Vagina (tissue), 2 donors: ENCODE measurements at regions not wholly inside any gene's neighbourhood (a gene's known extent, or its start where the extent isn't known, plus 50 kb on each side); places are given as distances from the start of the nearest gene placed in this dataset.

Experiments
- DNase-seq, 2 donors: peaks; one replicate each; pipeline ENCODE4 v3.0.0-alpha.2; 2017; ENCODE audit errors: extremely low spot score in 2 of 2
- H3K27ac ChIP-seq: fragments of 200-600 bp; sonication (generic); one replicate; pipeline ENCODE4 v1.5.1; 2019
- H3K27me3 ChIP-seq: fragments of 200-600 bp; sonication (generic); one replicate; pipeline ENCODE4 v1.5.1; 2019
- H3K36me3 ChIP-seq, 2 donors: fragments of 200-600 bp; sonication (generic); one replicate each; pipeline ENCODE4 v1.5.1; 2017 to 2019
- H3K4me1 ChIP-seq: fragments of 200-600 bp; sonication (generic); one replicate; pipeline ENCODE4 v1.5.1; 2019
- H3K4me3 ChIP-seq, 2 donors: fragments of 200-600 bp; sonication (generic); 1 replicate in 1 of 2; 2 replicates in 1 of 2; pipeline ENCODE4 v1.5.1; 2016 to 2019
- H3K9me3 ChIP-seq: fragments of 200-600 bp; sonication (generic); one replicate; pipeline ENCODE4 v1.5.1; 2019
- CTCF ChIP-seq, 3 experiments: fragments of 450-650 bp in 2 of 3; fragments of 200-600 bp in 1 of 3; sonication (generic) in 1 of 3; IDR thresholded peaks; one replicate each; pipeline ENCODE4 v1.5.1; 2017 to 2019; ENCODE audit warnings: antibody characterized with exemption in 3 of 3, mild to moderate bottlenecking in 2 of 3, moderate library complexity in 2 of 3
- POLR2A ChIP-seq, 2 donors: fragments of 450-650 bp; IDR thresholded peaks; one replicate each; pipeline ENCODE4 v1.6.1; 2017; ENCODE audit warnings: antibody characterized with exemption in 2 of 2, mild to moderate bottlenecking in 2 of 2, moderate library complexity in 2 of 2
- POLR2AphosphoS5 ChIP-seq, 2 donors: sonication (generic); formaldehyde crosslinking; IDR thresholded peaks; one replicate each; pipeline ENCODE4 v1.9.0; 2017; ENCODE audit warnings: antibody characterized with exemption in 2 of 2, mild to moderate bottlenecking in 2 of 2, low read depth in 1 of 2; ENCODE audit not compliant: insufficient read depth in 1 of 2
- intact Hi-C: fragments of 100-400 bp; cut with DNase I; formaldehyde crosslinking; loops from one replicate; pipeline ENCODE4 v1.15.1; 2023

DNA sequence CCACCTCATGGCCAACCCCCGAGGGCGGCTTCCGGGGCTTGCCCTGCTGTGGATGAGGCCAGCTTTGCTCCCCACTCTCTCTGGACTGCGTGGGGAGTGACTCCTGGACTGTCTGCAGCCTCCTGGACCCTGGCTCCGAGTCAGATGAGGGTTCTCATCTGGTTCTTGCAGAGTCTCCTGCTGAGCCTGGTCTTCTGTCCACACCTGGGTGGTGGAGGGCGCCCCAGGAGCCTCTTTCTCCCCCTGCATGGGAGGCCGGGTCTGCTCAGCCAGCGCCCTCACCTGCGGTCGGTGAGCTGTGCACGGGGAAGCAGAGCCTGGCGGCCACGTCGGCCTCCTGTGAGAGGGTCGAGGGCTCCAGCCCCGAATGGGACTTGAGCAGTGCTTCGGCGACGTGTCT is 78.3 kb downstream of the RTP5 start:
- peaks cover 10% of the 10 kb centered on the region for H3K4me1 ChIP-seq
- TF ChIP-seq POLR2AphosphoS5 (IDR thresholded peaks at IDR 0.05; ENCODE audit: insufficient read depth in 1 of 2, low read depth in 1 of 2) (no peak), CTCF (IDR thresholded peaks at IDR 0.05) (no peak), POLR2A (IDR thresholded peaks at IDR 0.05) (no peak)
- H3K27me3 ChIP-seq, result no peaks in the 10 kb centered on the region
- H3K9me3 ChIP-seq, result no peaks in the 10 kb centered on the region
- intact Hi-C loops, result no loop called here
- no peaks in the 10 kb centered on the region for H3K36me3 ChIP-seq
- no peak overlapping the region for H3K27ac ChIP-seq
- DNase-seq, result no peak
- no peak overlapping the region for H3K4me3 ChIP-seq

DNA sequence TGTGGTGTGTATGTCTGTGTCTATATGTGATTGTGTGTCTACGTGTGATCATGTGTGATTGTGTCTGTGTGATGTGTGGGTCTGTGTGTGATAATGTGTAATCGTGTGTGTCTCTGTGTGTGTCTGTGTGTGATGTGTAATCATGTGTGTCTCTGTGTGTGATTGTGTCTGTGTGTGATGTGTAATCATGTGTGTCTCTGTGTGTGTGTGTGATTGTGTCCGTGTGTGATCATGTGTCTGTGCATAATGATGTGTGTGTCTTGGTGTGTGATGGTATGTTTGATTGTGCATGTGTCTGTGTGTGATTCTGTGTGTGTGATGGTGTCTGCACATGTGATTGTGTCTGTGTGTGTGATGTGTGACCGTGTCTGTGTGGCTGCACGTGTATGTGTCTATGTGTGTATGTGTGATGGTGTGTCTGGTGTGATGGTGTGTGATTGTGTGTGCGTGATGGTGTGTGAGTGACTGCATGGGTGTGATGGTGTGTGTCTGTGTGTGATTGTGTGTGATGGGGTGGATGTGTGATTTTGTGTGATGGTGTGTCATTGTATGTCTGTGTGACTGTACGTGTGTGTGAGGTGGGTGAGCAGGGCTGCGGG is 78.9 kb downstream of the RTP5 start:
- DNase-seq, result no peak
- Histone ChIP-seq H3K4me1 (peaks cover 10% of the 10 kb centered on the region), H3K4me3 (no peak overlapping the region), H3K36me3 (no peaks in the 10 kb centered on the region), H3K27me3 (no peaks in the 10 kb centered on the region), H3K9me3 (no peaks in the 10 kb centered on the region), H3K27ac (no peak overlapping the region)
- intact Hi-C loops, result no loop called here
- TF ChIP-seq CTCF (IDR thresholded peaks at IDR 0.05), result no peak

- no peaks in the 10 kb centered on the region for H3K27me3 ChIP-seq
- H3K27ac ChIP-seq, result no peak overlapping the region
- H3K36me3 ChIP-seq, result no peaks in the 10 kb centered on the region
Observed at GRCh38 chr2:241948901-241949735, 79.6 kb downstream of the RTP5 start.

DNA sequence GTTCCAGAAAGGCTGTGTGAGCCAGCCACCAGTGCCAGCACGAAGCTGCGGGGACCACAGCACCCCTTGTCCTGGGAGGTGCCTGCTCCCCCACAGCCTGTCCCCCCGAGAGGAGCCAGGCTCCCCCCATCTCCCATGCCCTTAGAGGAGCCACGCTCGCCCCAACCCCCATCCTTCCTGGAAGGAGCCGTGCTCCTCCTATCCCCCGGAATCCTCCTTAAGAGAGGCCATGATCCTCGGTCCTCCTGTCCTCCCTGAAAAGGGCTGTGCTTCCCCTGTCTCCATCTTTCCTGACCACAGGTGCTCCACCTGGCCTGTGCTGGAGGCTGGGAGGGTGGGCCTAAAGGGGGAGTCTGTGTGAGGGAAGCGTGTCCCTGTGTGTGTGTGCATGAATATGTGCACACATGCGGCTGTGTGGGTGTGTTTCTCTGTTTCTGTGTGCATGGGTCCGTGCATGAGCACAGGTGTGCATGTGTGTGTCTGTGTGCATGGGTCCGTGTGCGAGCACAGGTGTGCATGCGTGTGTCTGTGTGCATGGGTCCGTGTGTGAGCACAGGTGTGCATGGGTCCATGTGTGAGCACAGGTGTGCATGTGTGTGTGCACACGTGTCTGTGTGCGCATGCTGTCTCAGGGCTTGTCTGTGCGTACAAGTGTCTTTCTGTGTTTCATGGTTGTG is 80.3 kb downstream of the RTP5 start:
- no peaks in the 10 kb centered on the region for H3K27me3 ChIP-seq

More at GRCh38 chr2:241948901-241949735, 79.6 kb downstream of the RTP5 start:
- H3K9me3 ChIP-seq, result no peaks in the 10 kb centered on the region
- intact Hi-C loops, result no loop called here
- no peak for DNase-seq
- TF ChIP-seq POLR2A (IDR thresholded peaks at IDR 0.05), result no peak
- no peak for TF ChIP-seq POLR2AphosphoS5 (IDR thresholded peaks at IDR 0.05; ENCODE audit: insufficient read depth in 1 of 2, low read depth in 1 of 2)
- TF ChIP-seq CTCF (IDR thresholded peaks at IDR 0.05), result no peak
- no peak overlapping the region for H3K4me3 ChIP-seq
- peaks cover 10% of the 10 kb centered on the region for H3K4me1 ChIP-seq

GRCh38 chr2:241950413-241951315 is 81.1 kb downstream of the RTP5 start:
- H3K9me3 ChIP-seq, result no peaks in the 10 kb centered on the region
- DNase-seq, result no peak
- no peaks in the 10 kb centered on the region for H3K27me3 ChIP-seq
- H3K36me3 ChIP-seq, result no peaks in the 10 kb centered on the region
- TF ChIP-seq POLR2AphosphoS5 (IDR thresholded peaks at IDR 0.05; ENCODE audit: insufficient read depth in 1 of 2, low read depth in 1 of 2) (no peak), CTCF (IDR thresholded peaks at IDR 0.05) (peak; percentile 69 to 80 (median 74))
- intact Hi-C loops, result no loop called here
- H3K4me3 ChIP-seq, result no peak overlapping the region
- peaks cover 10% of the 10 kb centered on the region for H3K4me1 ChIP-seq
- no peak overlapping the region for H3K27ac ChIP-seq

More for the DNA sequence above, 80.3 kb downstream of the RTP5 start:
- H3K4me1 ChIP-seq, result peaks cover 10% of the 10 kb centered on the region
- DNase-seq, result no peak
- TF ChIP-seq POLR2AphosphoS5 (IDR thresholded peaks at IDR 0.05; ENCODE audit: insufficient read depth in 1 of 2, low read depth in 1 of 2), result no peak
- H3K27ac ChIP-seq, result no peak overlapping the region
- H3K36me3 ChIP-seq, result no peaks in the 10 kb centered on the region
- H3K9me3 ChIP-seq, result no peaks in the 10 kb centered on the region
- H3K4me3 ChIP-seq, result no peak overlapping the region
- intact Hi-C loops, result no loop called here
